GM12891 (cell line): ENCODE measurements at regions not wholly inside any gene's neighbourhood (a gene's known extent, or its start where the extent isn't known, plus 50 kb on each side); places are given as distances from the start of the nearest gene placed in this dataset.
"Not testable (repeated sequence)": the region's sequence is repeated elsewhere in the genome, so short reads cannot be mapped to it uniquely, and the experiment has no call there.

ENCODE experiments used
- POLR2A ChIP-seq: IDR thresholded peaks from 2 replicates; pipeline ENCODE4 v1.6.1; 2011; ENCODE audit warnings: low read depth, low read length, control low read depth
- TAF1 ChIP-seq: IDR thresholded peaks from 2 replicates; pipeline ENCODE4 v1.6.1; 2011; ENCODE audit warnings: low read depth, low read length, control low read depth

DNA sequence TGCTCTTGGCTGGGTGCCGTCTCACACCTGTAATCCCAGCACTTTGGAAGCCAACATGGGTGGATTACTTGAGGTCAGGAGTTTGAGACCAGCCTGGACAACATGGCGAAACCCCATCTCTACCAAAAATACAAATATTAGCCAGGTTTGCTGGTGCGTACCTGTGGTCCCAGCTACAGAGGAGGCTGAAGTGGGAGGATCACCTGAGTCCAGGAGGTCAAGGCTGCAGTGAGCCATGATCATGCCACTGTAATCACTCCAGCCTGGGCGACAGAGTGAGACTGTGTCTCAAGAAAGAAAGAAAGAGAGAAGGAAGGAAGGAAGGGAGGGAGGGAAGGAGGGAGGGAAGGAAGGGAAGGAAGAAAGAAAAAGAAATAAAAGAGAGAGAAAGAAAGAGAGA, 103.2 kb upstream of the RFX8 start:
- not testable (repeated sequence) for TF ChIP-seq TAF1, POLR2A
